ENCODE measurements at regions not wholly inside any gene's neighbourhood (a gene's known extent, or its start where the extent isn't known, plus 50 kb on each side); places are given as distances from the start of the nearest gene placed in this dataset.
A peak's percentile ranks its signal among the peaks of the same experiment; 100 is the strongest.

- DNase-seq (ENCODE audit: low read depth): no peak
- no peak overlapping the region for H3K4me3 ChIP-seq (ENCODE audit: low read length)
- TF ChIP-seq, protein P1, sequence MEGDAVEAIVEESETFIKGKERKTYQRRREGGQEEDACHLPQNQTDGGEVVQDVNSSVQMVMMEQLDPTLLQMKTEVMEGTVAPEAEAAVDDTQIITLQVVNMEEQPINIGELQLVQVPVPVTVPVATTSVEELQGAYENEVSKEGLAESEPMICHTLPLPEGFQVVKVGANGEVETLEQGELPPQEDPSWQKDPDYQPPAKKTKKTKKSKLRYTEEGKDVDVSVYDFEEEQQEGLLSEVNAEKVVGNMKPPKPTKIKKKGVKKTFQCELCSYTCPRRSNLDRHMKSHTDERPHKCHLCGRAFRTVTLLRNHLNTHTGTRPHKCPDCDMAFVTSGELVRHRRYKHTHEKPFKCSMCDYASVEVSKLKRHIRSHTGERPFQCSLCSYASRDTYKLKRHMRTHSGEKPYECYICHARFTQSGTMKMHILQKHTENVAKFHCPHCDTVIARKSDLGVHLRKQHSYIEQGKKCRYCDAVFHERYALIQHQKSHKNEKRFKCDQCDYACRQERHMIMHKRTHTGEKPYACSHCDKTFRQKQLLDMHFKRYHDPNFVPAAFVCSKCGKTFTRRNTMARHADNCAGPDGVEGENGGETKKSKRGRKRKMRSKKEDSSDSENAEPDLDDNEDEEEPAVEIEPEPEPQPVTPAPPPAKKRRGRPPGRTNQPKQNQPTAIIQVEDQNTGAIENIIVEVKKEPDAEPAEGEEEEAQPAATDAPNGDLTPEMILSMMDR (IDR thresholded peaks at IDR 0.05; ENCODE audit: insufficient read depth, low read depth, low read length, missing control alignments): peak; percentile 21
Observed at GRCh38 chr16:51941412-51941811, 605.5 kb downstream of the TOX3 start.

DNA sequence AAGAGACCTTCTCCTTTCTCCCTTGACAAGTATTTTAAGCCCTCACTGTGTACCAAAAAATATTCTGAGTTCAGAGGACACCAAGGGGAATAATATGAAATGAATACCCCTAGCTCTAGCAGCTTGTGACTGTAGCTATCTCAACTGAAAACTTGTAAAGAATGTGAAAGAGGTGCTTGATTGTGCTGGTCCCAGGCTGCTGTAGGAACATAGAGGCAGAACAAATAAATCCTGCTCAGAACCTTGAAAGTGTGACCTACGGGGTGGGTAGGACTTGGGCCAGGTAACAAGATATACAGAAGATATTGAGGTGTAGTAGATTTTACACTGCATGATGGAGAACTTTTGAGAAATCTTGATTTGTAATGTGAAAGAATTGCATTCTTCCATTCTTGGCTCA is 606.8 kb downstream of the TOX3 start:
- no peak overlapping the region for H3K4me3 ChIP-seq (ENCODE audit: low read length)
- TF ChIP-seq, protein P1 (IDR thresholded peaks at IDR 0.05; ENCODE audit: insufficient read depth, low read depth, low read length, missing control alignments): no peak
- DNase-seq (ENCODE audit: low read depth): no peak

DNA sequence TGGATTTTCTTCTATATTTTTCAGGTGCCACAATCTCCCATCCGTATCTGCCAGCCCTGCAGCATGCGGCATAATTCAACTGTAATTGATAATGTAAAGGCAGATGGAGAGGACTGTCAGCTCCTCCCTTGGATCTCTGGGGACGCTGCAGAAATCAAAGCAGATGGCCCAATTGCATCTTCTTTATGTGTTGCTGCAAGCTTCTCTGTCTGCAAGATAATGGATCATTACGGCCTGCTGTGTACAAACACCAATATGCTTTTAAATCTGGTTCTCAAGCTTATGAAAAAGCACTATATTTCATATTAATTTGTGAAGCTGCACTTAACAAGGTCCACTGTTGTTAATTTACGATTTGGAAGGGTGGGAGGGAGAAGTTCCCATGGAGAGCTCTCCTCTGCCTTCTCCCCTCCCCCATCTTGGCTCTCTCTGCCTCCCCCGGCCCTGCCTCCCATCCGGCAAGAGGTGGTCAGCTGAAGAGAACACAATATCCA is 607.5 kb downstream of the TOX3 start:
- H3K4me3 ChIP-seq (ENCODE audit: low read length): no peak overlapping the region
- DNase-seq (ENCODE audit: low read depth): no peak
- TF ChIP-seq, protein P1 (IDR thresholded peaks at IDR 0.05; ENCODE audit: insufficient read depth, low read depth, low read length, missing control alignments): no peak

- TF ChIP-seq, protein P1 (IDR thresholded peaks at IDR 0.05; ENCODE audit: insufficient read depth, low read depth, low read length, missing control alignments): no peak
- peak; percentile 62 for DNase-seq (ENCODE audit: low read depth)
- no peak overlapping the region for H3K4me3 ChIP-seq (ENCODE audit: low read length)
Observed at GRCh38 chr16:51938861-51939260, 608.1 kb downstream of the TOX3 start.

- DNase-seq (ENCODE audit: low read depth): no peak
- TF ChIP-seq, protein P1 (IDR thresholded peaks at IDR 0.05; ENCODE audit: insufficient read depth, low read depth, low read length, missing control alignments): no peak
- no peak overlapping the region for H3K4me3 ChIP-seq (ENCODE audit: low read length)
Observed at GRCh38 chr16:51937771-51938170, 609.2 kb downstream of the TOX3 start.

DNA sequence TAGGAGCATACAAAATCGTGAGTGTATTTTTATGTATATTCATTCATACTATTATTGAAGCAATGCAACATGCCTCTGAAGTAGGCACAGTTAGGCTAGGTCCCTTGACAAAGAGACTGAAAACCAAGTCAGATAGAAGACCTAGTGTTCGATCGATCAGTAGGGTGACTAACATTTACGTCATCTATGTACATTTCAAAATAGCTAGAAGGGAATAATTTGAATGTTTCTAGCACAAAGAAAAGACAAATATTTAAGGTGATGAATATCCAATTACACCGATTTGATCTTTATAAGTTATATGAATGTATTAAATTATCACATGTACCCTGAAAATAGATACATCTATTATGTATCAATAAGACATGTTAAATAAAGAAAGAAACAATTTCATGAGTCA is 610.1 kb downstream of the TOX3 start:
- TF ChIP-seq, protein P1 (IDR thresholded peaks at IDR 0.05; ENCODE audit: insufficient read depth, low read depth, low read length, missing control alignments): no peak
- H3K4me3 ChIP-seq (ENCODE audit: low read length): no peak overlapping the region
- DNase-seq (ENCODE audit: low read depth): no peak

DNA sequence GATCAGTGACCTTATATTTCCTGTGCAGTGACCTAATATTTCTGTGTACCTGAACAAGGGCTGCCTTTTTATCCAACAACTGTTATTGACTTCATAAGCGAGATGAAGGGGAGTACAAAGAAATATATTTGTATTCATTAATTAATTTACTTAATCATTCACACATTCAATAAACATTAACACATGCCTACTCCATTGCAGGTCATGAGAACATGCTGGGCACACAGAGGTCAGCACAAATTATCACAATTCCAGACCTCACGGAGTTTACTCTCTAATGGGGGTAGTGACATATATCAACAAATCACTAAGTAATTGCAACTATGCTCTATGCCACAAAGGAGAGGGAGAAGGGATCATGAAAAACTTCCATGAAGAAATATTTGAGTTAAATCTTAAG is 614.6 kb downstream of the TOX3 start:
- no peak for DNase-seq (ENCODE audit: low read depth)
- TF ChIP-seq, protein P1 (IDR thresholded peaks at IDR 0.05; ENCODE audit: insufficient read depth, low read depth, low read length, missing control alignments): no peak
- no peak overlapping the region for H3K4me3 ChIP-seq (ENCODE audit: low read length)

All from epithelial cell of esophagus (primary cell).